ENCODE measurements at regions not wholly inside any gene's neighbourhood (a gene's known extent, or its start where the extent isn't known, plus 50 kb on each side); places are given as distances from the start of the nearest gene placed in this dataset.

DNA sequence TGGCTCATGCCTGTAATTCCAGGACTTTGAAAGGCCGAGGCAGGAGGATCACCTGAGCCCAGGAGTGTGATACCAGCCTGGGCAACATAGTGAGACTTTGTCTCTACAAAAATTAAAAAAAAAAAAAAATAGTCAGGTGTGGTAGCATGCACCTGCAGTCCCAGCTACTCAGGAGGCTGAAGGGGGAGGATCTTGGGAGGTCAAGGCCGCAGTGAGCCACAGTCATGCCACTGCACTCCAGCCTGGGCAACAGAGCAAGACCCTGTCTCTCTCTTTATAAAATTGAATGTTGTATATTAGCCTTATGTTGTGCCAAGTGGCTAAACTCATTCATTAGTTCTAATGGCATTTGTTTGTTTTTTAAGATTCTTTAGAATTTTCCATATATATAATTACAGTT is 207.7 kb upstream of the COPS8 start:
- CTCF ChIA-PET = no interaction called here
- TF ChIP-seq, protein P1, sequence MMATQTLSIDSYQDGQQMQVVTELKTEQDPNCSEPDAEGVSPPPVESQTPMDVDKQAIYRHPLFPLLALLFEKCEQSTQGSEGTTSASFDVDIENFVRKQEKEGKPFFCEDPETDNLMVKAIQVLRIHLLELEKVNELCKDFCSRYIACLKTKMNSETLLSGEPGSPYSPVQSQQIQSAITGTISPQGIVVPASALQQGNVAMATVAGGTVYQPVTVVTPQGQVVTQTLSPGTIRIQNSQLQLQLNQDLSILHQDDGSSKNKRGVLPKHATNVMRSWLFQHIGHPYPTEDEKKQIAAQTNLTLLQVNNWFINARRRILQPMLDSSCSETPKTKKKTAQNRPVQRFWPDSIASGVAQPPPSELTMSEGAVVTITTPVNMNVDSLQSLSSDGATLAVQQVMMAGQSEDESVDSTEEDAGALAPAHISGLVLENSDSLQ (IDR thresholded peaks at IDR 0.05) = no peak
- TF ChIP-seq FOXM1 (IDR thresholded peaks at IDR 0.05; ENCODE audit: borderline replicate concordance) (no peak), SP1 (IDR thresholded peaks at IDR 0.05) (no peak), CTBP1 (IDR thresholded peaks at IDR 0.05; ENCODE audit: borderline replicate concordance) (no peak), L3MBTL2 (conservative IDR thresholded peaks at IDR 0.05) (no peak), FOXA1 (IDR thresholded peaks at IDR 0.05) (no peak)
- POLR2A ChIA-PET = no interaction called here
- DNase-seq (ENCODE audit: extremely low spot score) = no peak

DNA sequence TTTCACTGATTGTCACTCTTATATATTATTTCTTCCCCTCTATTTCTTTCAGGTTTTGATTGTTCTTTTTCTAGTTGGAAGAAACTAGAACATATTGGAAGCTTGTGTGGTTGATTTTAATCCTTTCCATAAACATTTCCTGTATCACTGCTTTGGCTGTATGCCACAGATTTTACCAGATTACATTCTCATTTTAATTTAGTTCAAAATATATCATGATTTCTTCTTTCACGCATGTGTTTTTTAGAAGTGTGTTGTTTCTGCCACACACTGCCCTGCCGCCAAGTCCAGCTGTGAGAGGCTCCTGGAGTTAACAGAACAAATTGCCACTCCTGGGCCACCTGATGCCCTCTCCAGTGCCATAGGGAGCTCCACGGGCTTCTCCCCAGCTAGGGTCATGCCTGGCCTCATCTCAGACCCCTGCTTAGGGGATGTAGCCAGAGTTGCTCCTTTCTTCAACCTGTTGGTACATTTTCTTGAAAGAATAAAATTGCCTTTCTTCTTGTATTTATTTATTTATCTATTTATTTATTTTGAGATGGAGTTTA is 206.2 kb upstream of the COPS8 start:
- CTCF ChIA-PET = no interaction called here
- DNase-seq (ENCODE audit: extremely low spot score) = no peak
- TF ChIP-seq FOXM1 (IDR thresholded peaks at IDR 0.05; ENCODE audit: borderline replicate concordance) = no peak
- TF ChIP-seq FOXK2 (IDR thresholded peaks at IDR 0.05) = no peak
- no peak for TF ChIP-seq ARNT (IDR thresholded peaks at IDR 0.05)
- TF ChIP-seq NFRKB (IDR thresholded peaks at IDR 0.05) = no peak
- TF ChIP-seq SP1 (IDR thresholded peaks at IDR 0.05) = no peak
- TF ChIP-seq ZNF384 (IDR thresholded peaks at IDR 0.05) = no peak
- no peak for TF ChIP-seq TARDBP (IDR thresholded peaks at IDR 0.05)
- TF ChIP-seq ELF4 (IDR thresholded peaks at IDR 0.05) = no peak
- TF ChIP-seq SUZ12 (IDR thresholded peaks at IDR 0.05) = no peak
- no peak for TF ChIP-seq FOXA1 (IDR thresholded peaks at IDR 0.05)
- TF ChIP-seq, protein P1 (IDR thresholded peaks at IDR 0.05) = no peak
- no peak for TF ChIP-seq HDGF (IDR thresholded peaks at IDR 0.05; ENCODE audit: borderline replicate concordance)
- no peak for TF ChIP-seq L3MBTL2 (conservative IDR thresholded peaks at IDR 0.05)
- TF ChIP-seq BHLHE40 (IDR thresholded peaks at IDR 0.05; ENCODE audit: borderline replicate concordance) = no peak
- POLR2A ChIA-PET = no interaction called here

DNA sequence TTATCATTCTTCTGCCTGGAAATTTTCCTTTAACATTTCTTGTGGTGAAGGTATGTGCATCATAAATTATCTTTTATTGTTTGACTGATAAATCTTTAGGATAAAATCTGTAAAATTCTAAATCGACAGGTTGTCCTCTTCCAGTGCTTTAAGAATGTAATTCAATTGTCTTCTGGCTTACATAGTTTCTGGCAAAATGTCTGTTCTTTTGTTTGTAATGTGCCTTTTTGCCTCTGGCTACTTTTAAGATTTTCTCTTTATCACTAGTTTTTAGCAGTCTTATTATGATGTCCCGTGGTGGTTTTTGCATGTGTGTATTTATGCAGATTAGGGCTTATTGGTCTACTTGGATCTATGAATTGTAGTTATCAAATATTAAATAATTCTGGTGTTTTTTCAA is 203.6 kb upstream of the COPS8 start:
- DNase-seq (ENCODE audit: extremely low spot score) = no peak
- no peak for TF ChIP-seq FOXA1 (IDR thresholded peaks at IDR 0.05)
- no peak for TF ChIP-seq CTBP1 (IDR thresholded peaks at IDR 0.05; ENCODE audit: borderline replicate concordance)
- TF ChIP-seq LEF1 (IDR thresholded peaks at IDR 0.05; ENCODE audit: borderline replicate concordance) = no peak
- no peak for TF ChIP-seq BHLHE40 (IDR thresholded peaks at IDR 0.05; ENCODE audit: borderline replicate concordance)
- no peak for TF ChIP-seq HDGF (IDR thresholded peaks at IDR 0.05; ENCODE audit: borderline replicate concordance)
- TF ChIP-seq ELF4 (IDR thresholded peaks at IDR 0.05) = no peak
- no peak for TF ChIP-seq SP1 (IDR thresholded peaks at IDR 0.05)
- no peak for TF ChIP-seq ARNT (IDR thresholded peaks at IDR 0.05)
- no peak for TF ChIP-seq L3MBTL2 (conservative IDR thresholded peaks at IDR 0.05)
- no peak for TF ChIP-seq FOXK2 (IDR thresholded peaks at IDR 0.05)
- no peak for TF ChIP-seq NFRKB (IDR thresholded peaks at IDR 0.05)
- TF ChIP-seq TARDBP (IDR thresholded peaks at IDR 0.05) = no peak
- TF ChIP-seq, protein P1 (IDR thresholded peaks at IDR 0.05) = no peak
- TF ChIP-seq SUZ12 (IDR thresholded peaks at IDR 0.05) = no peak
- no peak for TF ChIP-seq ZNF384 (IDR thresholded peaks at IDR 0.05)
- POLR2A ChIA-PET = no interaction called here
- CTCF ChIA-PET = no interaction called here

DNA sequence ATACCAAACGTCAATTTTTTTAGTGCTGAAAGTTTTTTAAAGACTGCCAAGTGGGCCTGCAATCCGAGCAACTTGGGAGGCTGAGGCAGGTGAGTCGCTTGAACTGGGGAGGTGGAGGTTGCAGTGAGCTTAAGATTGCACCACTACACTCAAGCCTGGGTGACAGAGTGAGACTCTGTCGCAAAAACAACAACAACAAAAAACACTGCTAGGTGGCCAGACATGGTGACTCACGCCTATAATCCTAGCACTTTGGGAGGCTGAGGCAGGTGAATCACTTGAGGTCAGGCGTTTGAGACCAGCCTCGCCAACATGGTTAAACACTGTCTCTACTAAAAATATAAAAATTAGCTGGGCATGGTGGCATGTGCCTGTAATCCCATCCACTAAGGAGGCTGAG is 202.8 kb upstream of the COPS8 start:
- ChIA-PET CTCF (no interaction called here), POLR2A (no interaction called here)
- DNase-seq (ENCODE audit: extremely low spot score) = no peak
- TF ChIP-seq ELF4 (IDR thresholded peaks at IDR 0.05) = no peak
- no peak for TF ChIP-seq HDGF (IDR thresholded peaks at IDR 0.05; ENCODE audit: borderline replicate concordance)
- no peak for TF ChIP-seq FOXA1 (IDR thresholded peaks at IDR 0.05)
- TF ChIP-seq FOXM1 (IDR thresholded peaks at IDR 0.05; ENCODE audit: borderline replicate concordance) = no peak
- no peak for TF ChIP-seq FOXK2 (IDR thresholded peaks at IDR 0.05)
- TF ChIP-seq LEF1 (IDR thresholded peaks at IDR 0.05; ENCODE audit: borderline replicate concordance) = no peak
- TF ChIP-seq SUZ12 (IDR thresholded peaks at IDR 0.05) = no peak
- TF ChIP-seq NFRKB (IDR thresholded peaks at IDR 0.05) = no peak
- no peak for TF ChIP-seq BHLHE40 (IDR thresholded peaks at IDR 0.05; ENCODE audit: borderline replicate concordance)
- TF ChIP-seq SP1 (IDR thresholded peaks at IDR 0.05) = no peak
- TF ChIP-seq, protein P1 (IDR thresholded peaks at IDR 0.05) = no peak
- TF ChIP-seq ARNT (IDR thresholded peaks at IDR 0.05) = no peak
- TF ChIP-seq TARDBP (IDR thresholded peaks at IDR 0.05) = no peak

DNA sequence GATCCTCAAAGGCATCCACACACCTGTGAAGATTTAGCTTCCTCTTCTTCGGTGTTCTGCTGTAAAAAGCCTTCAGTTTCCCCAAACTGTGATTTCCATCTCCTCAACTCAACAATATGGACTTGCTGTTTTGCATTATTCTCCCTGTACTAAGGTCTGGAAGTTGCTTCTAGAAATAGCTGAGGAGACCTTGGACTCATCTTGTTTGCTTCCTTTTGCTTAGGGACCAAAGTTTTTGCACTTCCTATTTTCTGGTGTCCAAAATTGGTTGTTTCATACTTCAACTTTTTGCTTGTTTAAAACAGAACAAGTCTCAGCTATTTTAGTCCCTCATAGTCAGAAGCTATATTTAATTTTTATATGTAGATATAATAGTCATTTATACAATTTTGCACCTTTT is 201.9 kb upstream of the COPS8 start:
- POLR2A ChIA-PET = no interaction called here
- CTCF ChIA-PET = no interaction called here
- no peak for DNase-seq (ENCODE audit: extremely low spot score)
- TF ChIP-seq FOXM1 (IDR thresholded peaks at IDR 0.05; ENCODE audit: borderline replicate concordance) = no peak
- TF ChIP-seq BHLHE40 (IDR thresholded peaks at IDR 0.05; ENCODE audit: borderline replicate concordance) = no peak
- TF ChIP-seq ELF4 (IDR thresholded peaks at IDR 0.05) = no peak
- no peak for TF ChIP-seq FOXK2 (IDR thresholded peaks at IDR 0.05)
- no peak for TF ChIP-seq CTBP1 (IDR thresholded peaks at IDR 0.05; ENCODE audit: borderline replicate concordance)
- TF ChIP-seq L3MBTL2 (conservative IDR thresholded peaks at IDR 0.05) = no peak
- no peak for TF ChIP-seq ZNF384 (IDR thresholded peaks at IDR 0.05)
- no peak for TF ChIP-seq SUZ12 (IDR thresholded peaks at IDR 0.05)
- no peak for TF ChIP-seq NFRKB (IDR thresholded peaks at IDR 0.05)
- TF ChIP-seq TARDBP (IDR thresholded peaks at IDR 0.05) = no peak
- TF ChIP-seq LEF1 (IDR thresholded peaks at IDR 0.05; ENCODE audit: borderline replicate concordance) = no peak
- no peak for TF ChIP-seq SP1 (IDR thresholded peaks at IDR 0.05)
- TF ChIP-seq ARNT (IDR thresholded peaks at IDR 0.05) = no peak
- TF ChIP-seq, protein P1 (IDR thresholded peaks at IDR 0.05) = no peak
- no peak for TF ChIP-seq FOXA1 (IDR thresholded peaks at IDR 0.05)
- no peak for TF ChIP-seq HDGF (IDR thresholded peaks at IDR 0.05; ENCODE audit: borderline replicate concordance)

Data from HEK293T (cell line).